SU-DHL-6 (cell line): ENCODE measurements at regions not wholly inside any gene's neighbourhood (a gene's known extent, or its start where the extent isn't known, plus 50 kb on each side); places are given as distances from the start of the nearest gene placed in this dataset.
"Not testable (repeated sequence)": the region's sequence is repeated elsewhere in the genome, so short reads cannot be mapped to it uniquely, and the experiment has no call there.

ENCODE experiments used
- H2AFZ ChIP-seq: fragments of 200-600 bp; sonication (generic); 2 replicates; pipeline ENCODE4 v1.6.1; 2014; ENCODE audit warnings: low read depth, mild to moderate bottlenecking, moderate library complexity, mixed read lengths, antibody characterized with exemption, low read length; ENCODE audit not compliant: severe bottlenecking
- H3F3A ChIP-seq: fragments of 200-600 bp; shearing (Covaris generic); 2 replicates; pipeline ENCODE4 v1.6.0; 2016; ENCODE audit warnings: antibody characterized with exemption, mild to moderate bottlenecking; ENCODE audit not compliant: insufficient read depth
- H3K27ac ChIP-seq: fragments of 200-600 bp; sonication (generic); 2 replicates; pipeline ENCODE4 v1.5.1; 2016; ENCODE audit warnings: low read depth, mild to moderate bottlenecking, low read length, moderate library complexity, mixed read lengths
- H3K27me3 ChIP-seq: fragments of 200-600 bp; sonication (generic), shearing (Covaris generic); 2 replicates; pipeline ENCODE4 v1.6.0; 2014; ENCODE audit warnings: mild to moderate bottlenecking, low read length
- H3K36me3 ChIP-seq: fragments of 200-600 bp; sonication (generic); 2 replicates; pipeline ENCODE4 v1.6.1; 2014; ENCODE audit warnings: mild to moderate bottlenecking, low read length, mixed read lengths
- H3K4me2 ChIP-seq: fragments of 300-600, 200-600 bp; shearing (Covaris generic), sonication (generic); 2 replicates; pipeline ENCODE4 v1.6.0; 2014; ENCODE audit warnings: low read length, low read depth, mild to moderate bottlenecking; ENCODE audit not compliant: poor library complexity, severe bottlenecking
- H3K4me3 ChIP-seq: fragments of 200-600 bp; sonication (generic); 2 replicates; pipeline ENCODE4 v1.5.1; 2014; ENCODE audit warnings: antibody characterized with exemption, low read length, mild to moderate bottlenecking, mixed read lengths; ENCODE audit not compliant: insufficient read depth, poor library complexity, severe bottlenecking
- H3K79me2 ChIP-seq: fragments of 200-600 bp; sonication (generic); 2 replicates; pipeline ENCODE4 v1.6.1; 2014; ENCODE audit warnings: mild to moderate bottlenecking, low read length, moderate library complexity; ENCODE audit not compliant: insufficient read depth
- H3K9ac ChIP-seq: fragments of 200-600 bp; sonication (generic); 2 replicates; pipeline ENCODE4 v1.7.0; 2014; ENCODE audit warnings: mild to moderate bottlenecking, low read length
- H3K9me2 ChIP-seq: fragments of 200-600 bp; sonication (generic); replicated peaks from 2 replicates; pipeline ENCODE4 v1.6.1; 2014; ENCODE audit warnings: low read length; ENCODE audit not compliant: insufficient read depth
- H3K9me3 ChIP-seq: fragments of 200-600 bp; sonication (generic); 2 replicates; pipeline ENCODE4 v1.6.1; 2014; ENCODE audit warnings: low read length, mixed read lengths; ENCODE audit not compliant: insufficient read depth
- H4K20me1 ChIP-seq: fragments of 200-600 bp; sonication (generic); 2 replicates; pipeline ENCODE4 v1.6.1; 2014; ENCODE audit warnings: low read depth, mild to moderate bottlenecking, antibody characterized with exemption, low read length, moderate library complexity, mixed read lengths
- EZH2phosphoT487 ChIP-seq: fragments of 200-600 bp; sonication (generic), shearing (Covaris generic); conservative IDR thresholded peaks from 2 replicates; pipeline ENCODE4 v1.6.1; 2018; ENCODE audit warnings: mild to moderate bottlenecking, antibody characterized with exemption, low read length, moderate library complexity, mixed read lengths
- TF ChIP-seq, protein P1 (sequence below): fragments of 200-600 bp; sonication (generic); IDR thresholded peaks from one replicate; pipeline ENCODE4 v1.5.1; 2017; ENCODE audit warnings: antibody characterized with exemption, mild to moderate bottlenecking, low read length, moderate library complexity; ENCODE audit not compliant: insufficient read depth, poor library complexity, severe bottlenecking

DNA sequence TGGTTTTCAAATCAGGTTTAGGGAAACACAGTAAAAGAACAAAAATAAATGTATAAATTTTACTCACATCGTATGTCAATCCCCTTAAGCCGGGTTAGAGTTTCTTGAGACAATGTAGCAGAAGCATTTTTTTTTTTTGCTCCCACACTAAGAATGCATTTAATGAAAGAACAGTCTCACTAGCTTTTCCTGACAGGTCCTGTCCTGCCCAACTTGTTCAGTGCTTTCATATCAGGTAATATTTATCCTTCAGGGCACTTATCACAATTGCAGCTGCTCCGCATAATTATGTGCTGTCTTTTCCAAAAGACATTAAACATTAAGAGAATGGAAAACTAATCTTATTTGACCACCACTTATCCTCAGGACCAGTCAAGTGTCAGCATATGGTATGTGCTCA lies 632.0 kb downstream of the HTR1B start:
- no peaks in the 10 kb centered on the region for H3K36me3 ChIP-seq
- H3K4me3 ChIP-seq, result no peak overlapping the region
- H3K79me2 ChIP-seq, result no peaks in the 10 kb centered on the region
- no peak overlapping the region for H3K4me2 ChIP-seq
- no peaks in the 10 kb centered on the region for H3K27me3 ChIP-seq
- no peak for TF ChIP-seq EZH2phosphoT487
- TF ChIP-seq, protein P1, sequence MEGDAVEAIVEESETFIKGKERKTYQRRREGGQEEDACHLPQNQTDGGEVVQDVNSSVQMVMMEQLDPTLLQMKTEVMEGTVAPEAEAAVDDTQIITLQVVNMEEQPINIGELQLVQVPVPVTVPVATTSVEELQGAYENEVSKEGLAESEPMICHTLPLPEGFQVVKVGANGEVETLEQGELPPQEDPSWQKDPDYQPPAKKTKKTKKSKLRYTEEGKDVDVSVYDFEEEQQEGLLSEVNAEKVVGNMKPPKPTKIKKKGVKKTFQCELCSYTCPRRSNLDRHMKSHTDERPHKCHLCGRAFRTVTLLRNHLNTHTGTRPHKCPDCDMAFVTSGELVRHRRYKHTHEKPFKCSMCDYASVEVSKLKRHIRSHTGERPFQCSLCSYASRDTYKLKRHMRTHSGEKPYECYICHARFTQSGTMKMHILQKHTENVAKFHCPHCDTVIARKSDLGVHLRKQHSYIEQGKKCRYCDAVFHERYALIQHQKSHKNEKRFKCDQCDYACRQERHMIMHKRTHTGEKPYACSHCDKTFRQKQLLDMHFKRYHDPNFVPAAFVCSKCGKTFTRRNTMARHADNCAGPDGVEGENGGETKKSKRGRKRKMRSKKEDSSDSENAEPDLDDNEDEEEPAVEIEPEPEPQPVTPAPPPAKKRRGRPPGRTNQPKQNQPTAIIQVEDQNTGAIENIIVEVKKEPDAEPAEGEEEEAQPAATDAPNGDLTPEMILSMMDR, result no peak
- H3K9ac ChIP-seq, result no peak overlapping the region
- H4K20me1 ChIP-seq, result no peaks in the 10 kb centered on the region
- H2AFZ ChIP-seq, result no peak overlapping the region
- H3K9me3 ChIP-seq, result no peaks in the 10 kb centered on the region
- no peaks in the 10 kb centered on the region for H3K9me2 ChIP-seq
- no peak overlapping the region for H3K27ac ChIP-seq
- H3F3A ChIP-seq, result no peaks in the 10 kb centered on the region

DNA sequence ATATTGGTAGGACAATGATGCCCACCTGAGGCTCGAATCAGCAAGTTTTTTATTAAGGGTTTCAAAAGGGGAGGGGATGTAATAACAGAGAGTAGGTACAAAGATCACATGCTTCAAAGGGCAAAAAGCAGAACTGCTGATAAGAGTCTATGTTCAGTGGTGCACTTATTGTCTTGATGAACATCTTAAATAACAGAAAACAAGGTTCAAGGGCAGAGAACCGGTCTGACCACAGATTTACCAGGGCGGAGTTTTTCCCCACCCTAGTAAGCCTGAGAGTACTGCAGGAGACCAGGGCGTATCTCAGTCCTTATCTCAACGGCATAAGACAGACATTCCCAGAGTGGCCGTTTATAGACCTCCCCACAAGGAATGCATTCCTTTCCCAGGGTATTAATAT lies 639.7 kb downstream of the HTR1B start:
- not testable (repeated sequence) for H3K9me2 ChIP-seq, H3K9me3 ChIP-seq, H3K27me3 ChIP-seq, H3K79me2 ChIP-seq, H3K9ac ChIP-seq, H3K4me2 ChIP-seq, H3K4me3 ChIP-seq, H2AFZ ChIP-seq, H3K36me3 ChIP-seq, H3K27ac ChIP-seq, H4K20me1 ChIP-seq, H3F3A ChIP-seq

DNA sequence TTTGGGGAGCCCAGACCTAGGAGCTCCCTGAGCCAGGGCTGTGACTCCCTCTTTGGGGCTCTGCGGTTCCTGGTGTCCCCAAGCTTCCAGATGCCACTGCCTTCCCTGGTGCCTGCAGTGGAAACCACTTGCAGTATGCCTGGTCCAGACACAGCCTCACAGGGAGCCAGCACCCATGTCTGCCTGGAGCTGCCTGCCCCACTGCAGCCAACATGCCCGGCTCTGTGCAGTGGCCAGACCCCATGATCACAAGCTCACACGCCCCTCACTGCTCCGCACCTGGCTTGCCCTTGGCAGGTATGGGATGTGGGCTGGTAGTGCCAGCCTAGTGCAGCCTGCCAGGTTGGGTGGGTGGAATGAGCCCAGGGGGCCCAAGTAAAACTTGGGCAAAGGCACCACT lies 644.8 kb downstream of the HTR1B start:
- Histone ChIP-seq H3K9ac (no peak overlapping the region), H3F3A (no peaks in the 10 kb centered on the region), H3K9me2 (no peaks in the 10 kb centered on the region), H3K9me3 (no peaks in the 10 kb centered on the region), H4K20me1 (no peaks in the 10 kb centered on the region), H2AFZ (no peak overlapping the region), H3K36me3 (no peaks in the 10 kb centered on the region), H3K4me3 (no peak overlapping the region), H3K27me3 (no peaks in the 10 kb centered on the region), H3K27ac (no peak overlapping the region), H3K79me2 (no peaks in the 10 kb centered on the region), H3K4me2 (no peak overlapping the region)
- TF ChIP-seq, protein P1, result no peak
- no peak for TF ChIP-seq EZH2phosphoT487

DNA sequence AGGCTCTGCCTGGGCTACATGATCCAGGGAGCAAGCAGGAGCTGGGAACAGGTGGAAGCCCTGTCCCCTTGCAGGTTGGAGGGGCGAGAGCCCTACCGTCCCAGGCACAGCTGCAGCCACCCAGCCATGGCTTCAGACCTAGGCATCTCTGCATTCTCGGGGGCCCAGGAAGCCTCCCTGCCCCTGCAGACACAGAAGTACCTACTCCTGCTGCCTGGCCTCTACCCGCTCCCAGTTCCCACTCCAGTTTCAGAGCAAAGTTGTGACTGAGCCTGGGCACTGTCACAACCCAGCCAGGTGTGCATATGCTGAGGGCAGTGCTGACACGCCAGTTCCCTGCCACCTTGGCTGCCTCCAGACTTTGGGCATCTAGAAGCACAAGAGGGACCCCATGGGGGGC lies 645.9 kb downstream of the HTR1B start:
- H3K9me3 ChIP-seq, result no peaks in the 10 kb centered on the region
- no peaks in the 10 kb centered on the region for H4K20me1 ChIP-seq
- no peak for TF ChIP-seq EZH2phosphoT487
- TF ChIP-seq, protein P1, result no peak
- no peaks in the 10 kb centered on the region for H3K9me2 ChIP-seq
- H3K27me3 ChIP-seq, result no peaks in the 10 kb centered on the region
- no peaks in the 10 kb centered on the region for H3F3A ChIP-seq
- H3K36me3 ChIP-seq, result no peaks in the 10 kb centered on the region
- H3K9ac ChIP-seq, result no peak overlapping the region
- no peak overlapping the region for H3K4me3 ChIP-seq
- no peak overlapping the region for H3K4me2 ChIP-seq
- no peak overlapping the region for H2AFZ ChIP-seq
- no peak overlapping the region for H3K27ac ChIP-seq
- no peaks in the 10 kb centered on the region for H3K79me2 ChIP-seq
